GM18868 (cell line): ENCODE measurements at regions not wholly inside any gene's neighbourhood (a gene's known extent, or its start where the extent isn't known, plus 50 kb on each side); places are given as distances from the start of the nearest gene placed in this dataset.

ENCODE experiments used
- ATAC-seq: cut with Tn5 transposase; IDR thresholded peaks from one replicate; pipeline ENCODE4 v1.9.1; 2021; ENCODE audit warnings: mild to moderate bottlenecking, moderate library complexity; ENCODE audit not compliant: unreplicated experiment

GRCh38 chr5:58357799-58358500, 101.9 kb downstream of the PLK2 start:
- no peak for ATAC-seq

GRCh38 chr5:58357121-58357520, 102.8 kb downstream of the PLK2 start:
- ATAC-seq, result no peak

DNA sequence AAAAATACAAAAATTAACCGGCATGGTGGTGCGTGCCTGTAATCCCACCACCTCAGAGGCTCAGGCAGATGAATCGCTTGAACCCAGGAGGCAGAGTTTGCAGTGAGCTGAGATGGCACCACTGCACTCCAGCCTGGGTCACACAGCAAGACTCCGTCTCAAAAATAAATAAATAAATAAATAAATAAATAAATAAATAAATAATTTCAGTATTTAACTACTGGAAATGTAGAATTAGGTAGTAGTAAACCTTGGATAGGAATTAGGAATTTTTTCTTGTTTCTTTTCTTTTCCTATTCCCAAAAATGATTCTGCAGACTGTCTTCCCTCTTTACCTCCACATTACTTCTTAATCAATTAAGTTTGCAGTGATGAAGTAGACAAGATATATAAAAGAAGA, 103.2 kb downstream of the PLK2 start:
- no peak for ATAC-seq

DNA sequence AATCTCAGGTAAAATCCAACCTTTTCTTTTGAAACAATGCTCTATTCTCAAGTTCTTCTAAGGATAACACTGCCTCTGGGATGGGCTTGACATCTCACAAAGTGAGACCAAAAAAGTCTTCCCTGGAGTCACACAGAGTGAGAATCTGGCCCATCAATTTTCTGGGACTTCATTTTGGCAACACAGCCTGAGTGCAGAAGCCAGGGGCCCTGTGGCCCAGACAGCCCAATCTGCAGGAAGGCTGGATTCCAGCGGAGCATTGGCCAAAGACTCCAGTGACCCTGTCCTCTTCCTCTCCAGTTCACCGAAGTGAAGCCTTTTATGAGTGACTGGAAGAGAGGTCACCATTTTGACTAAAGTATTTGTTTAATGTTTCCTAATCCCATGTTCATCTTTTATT, 105.1 kb downstream of the PLK2 start:
- ATAC-seq, result no peak

GRCh38 chr5:58353992-58354391, 105.9 kb downstream of the PLK2 start:
- no peak for ATAC-seq

DNA sequence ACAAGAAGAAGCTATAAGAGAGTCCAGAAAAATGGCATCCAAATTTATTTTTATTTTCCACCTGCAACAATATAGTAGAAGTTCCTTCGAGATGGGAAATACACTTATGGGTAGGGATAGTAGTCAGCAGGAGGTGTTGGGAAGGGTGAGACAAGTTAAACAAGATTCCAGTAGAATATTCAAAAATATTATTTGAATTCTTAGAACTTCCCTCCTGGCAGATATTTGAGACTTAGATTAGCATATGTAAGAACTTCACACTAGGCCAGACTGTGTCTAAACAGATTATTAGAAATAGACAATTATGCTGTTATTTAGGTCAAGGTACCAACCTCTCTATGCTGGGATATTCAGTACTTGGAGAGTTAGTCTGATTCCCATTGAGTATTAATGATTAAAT, 108.7 kb downstream of the PLK2 start:
- no peak for ATAC-seq

DNA sequence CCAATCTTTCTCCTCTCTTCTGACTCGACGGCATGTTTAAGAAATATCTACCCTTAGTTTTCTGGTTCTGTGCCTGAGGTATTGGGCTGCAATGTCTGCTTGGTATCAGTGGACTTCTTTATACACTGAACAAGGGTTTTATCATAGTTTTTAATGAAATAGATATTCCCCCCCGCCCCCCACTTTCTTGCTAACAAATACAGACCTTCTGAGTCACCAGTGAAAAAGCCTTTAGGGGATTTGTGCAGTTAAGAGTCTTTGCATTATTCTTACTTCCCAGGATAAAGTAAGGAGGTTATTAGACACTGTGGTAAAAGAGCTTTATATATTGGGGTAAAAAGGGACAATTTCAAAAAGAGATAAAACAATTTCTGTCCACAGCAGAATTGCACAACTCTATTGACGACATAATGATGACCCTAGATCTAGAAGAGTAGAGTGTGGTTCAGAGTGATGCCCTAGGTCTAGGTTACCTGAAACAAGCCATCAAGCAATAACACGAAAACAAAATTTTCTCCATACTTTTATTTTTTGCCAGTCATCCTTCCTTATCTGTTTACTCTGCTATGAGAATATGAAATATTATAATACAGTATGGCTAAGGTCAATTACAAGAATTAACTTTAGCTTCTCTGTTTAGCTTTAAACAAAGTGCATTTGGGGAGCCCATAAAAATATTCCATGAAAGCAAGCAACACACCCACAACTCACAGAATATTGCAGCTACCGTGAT, 110.7 kb downstream of the PLK2 start:
- no peak for ATAC-seq

GRCh38 chr5:58346041-58346440, 113.8 kb downstream of the PLK2 start:
- no peak for ATAC-seq

GRCh38 chr5:58341476-58341875, 118.4 kb downstream of the PLK2 start:
- no peak for ATAC-seq

DNA sequence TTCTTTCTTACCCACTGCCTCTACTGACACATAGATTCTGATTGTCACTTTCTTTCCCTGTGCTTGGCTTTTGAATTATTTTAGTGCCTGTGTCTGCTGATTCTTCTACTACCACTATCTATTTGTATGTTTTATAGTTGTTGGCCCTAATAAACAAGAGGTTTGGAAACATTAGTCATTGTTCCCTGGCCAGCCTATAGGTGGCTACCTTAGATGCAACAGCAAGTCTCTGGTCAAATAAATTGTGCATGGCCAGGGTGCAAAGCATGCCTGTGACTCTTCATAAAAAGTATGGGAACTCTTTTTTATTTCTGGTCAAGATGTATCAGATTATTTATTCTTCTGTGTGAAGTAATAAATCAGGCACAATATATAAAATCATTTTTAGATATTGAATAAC, 124.4 kb downstream of the PLK2 start:
- ATAC-seq, result no peak

DNA sequence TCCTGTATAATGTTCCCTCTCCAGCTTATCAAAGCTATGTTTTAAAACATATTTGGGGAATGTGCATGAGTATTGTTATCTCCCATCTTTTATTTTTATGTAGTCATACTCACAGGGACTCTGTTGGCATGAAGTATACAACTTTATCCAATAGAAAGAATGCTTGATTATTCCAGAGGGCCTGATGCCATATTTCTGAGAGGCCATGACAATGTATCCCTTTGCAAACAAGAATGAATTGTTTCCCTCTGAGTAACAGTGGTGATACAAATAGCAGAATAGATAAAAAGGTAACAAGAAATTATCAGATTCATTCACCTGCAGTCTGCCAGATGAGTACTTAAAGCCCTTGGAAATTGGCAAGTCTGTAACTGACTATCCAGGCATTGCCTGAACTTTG, 125.9 kb downstream of the PLK2 start:
- no peak for ATAC-seq

GRCh38 chr5:58330781-58331180, 129.1 kb downstream of the PLK2 start:
- ATAC-seq, result no peak

- ATAC-seq, result no peak
Observed at GRCh38 chr5:58327289-58327688, 132.6 kb downstream of the PLK2 start.

- no peak for ATAC-seq
Observed at GRCh38 chr5:58326022-58326421, 133.9 kb downstream of the PLK2 start.

DNA sequence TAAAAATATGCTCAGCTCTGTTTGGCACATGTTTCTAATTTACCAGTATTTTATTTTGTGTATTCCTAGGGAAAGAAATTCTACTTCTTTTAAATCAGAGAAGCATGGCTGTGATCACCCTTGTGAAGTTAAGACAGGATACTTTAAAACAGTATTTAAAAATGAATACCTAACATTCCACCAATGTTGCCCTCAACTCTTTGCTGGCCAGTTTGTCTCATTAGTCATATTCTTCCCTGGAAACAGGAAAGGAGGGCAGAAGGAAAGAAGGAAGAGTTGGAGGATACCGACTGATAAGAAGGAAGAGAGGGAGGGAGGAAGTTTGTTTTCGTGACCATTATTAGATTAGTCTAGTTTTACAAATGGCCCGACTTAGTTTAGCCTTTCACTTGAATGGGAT, 137.4 kb downstream of the PLK2 start:
- no peak for ATAC-seq

- no peak for ATAC-seq
Observed at GRCh38 chr5:58318468-58318867, 141.4 kb downstream of the PLK2 start.

GRCh38 chr5:58317808-58318207, 142.1 kb downstream of the PLK2 start:
- ATAC-seq, result no peak

DNA sequence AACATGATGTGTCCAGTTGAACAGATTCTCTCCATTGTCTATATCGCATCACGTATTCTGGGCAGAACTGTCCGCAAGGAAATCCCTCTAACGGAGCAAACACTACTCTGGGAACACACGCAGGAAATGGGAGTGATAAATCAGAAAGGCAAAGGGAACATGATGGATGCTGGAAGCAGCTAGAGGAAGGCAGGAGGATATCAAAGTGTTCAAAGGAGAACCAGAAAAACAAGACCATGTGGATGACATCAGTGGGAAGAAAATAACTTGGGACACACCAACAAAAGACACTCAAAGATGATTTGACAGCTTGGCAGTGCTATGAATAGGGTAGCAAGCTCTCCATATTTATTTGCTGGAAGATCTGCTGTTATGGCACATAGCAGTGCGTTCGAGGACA, 142.9 kb downstream of the PLK2 start:
- ATAC-seq, result no peak

DNA sequence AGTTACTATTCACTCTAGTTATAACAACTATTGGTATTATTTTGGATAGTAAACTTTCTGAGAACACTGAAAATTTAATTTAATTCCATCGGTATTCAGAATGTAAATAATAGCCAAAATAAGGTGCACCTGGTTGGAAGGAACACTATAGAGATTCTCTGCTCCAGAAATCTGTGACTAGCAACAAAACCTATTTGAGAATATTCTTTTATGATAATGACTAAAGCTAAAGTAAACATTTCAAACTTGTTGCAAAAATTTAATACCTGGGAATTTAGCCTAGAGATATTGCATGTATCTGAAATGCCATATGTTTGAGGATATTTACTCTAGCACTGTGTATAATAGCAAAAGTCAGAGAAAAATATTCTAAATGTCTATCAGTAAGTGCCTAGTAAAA, 144.1 kb downstream of the PLK2 start:
- ATAC-seq, result no peak

GRCh38 chr5:58314356-58315210, 145.3 kb downstream of the PLK2 start:
- ATAC-seq, result no peak

GRCh38 chr5:58312299-58312698, 147.6 kb downstream of the PLK2 start:
- no peak for ATAC-seq

DNA sequence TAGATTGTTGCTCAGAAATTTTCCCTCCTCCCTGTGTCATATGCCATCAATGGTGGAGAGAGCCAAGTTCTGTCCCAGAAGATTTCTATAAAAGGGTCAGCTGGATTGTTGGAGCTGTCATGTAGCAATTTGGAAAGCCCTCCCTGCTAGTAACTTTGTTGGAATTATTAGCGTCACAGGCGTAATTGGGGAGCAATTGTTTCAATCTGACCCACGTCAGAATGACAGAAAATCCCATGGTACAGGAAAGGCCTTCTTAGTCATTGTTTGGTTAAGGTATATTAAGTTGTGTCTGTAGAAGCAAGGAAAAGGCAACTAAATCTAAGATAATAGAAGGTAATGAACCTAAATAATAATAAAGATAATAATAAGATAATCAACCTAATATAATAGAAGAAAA, 148.4 kb downstream of the PLK2 start:
- ATAC-seq, result no peak
